OCI-M2 (cell line): ENCODE measurements at regions not wholly inside any gene's neighbourhood (a gene's known extent, or its start where the extent isn't known, plus 50 kb on each side); places are given as distances from the start of the nearest gene placed in this dataset.
"Not testable (repeated sequence)": the region's sequence is repeated elsewhere in the genome, so short reads cannot be mapped to it uniquely, and the experiment has no call there.

Experiments
- DNase-seq: peaks from one replicate; lab custom pipeline; 2025; ENCODE audit not compliant: unreplicated experiment; lab: John Stamatoyannopoulos, UW

DNA sequence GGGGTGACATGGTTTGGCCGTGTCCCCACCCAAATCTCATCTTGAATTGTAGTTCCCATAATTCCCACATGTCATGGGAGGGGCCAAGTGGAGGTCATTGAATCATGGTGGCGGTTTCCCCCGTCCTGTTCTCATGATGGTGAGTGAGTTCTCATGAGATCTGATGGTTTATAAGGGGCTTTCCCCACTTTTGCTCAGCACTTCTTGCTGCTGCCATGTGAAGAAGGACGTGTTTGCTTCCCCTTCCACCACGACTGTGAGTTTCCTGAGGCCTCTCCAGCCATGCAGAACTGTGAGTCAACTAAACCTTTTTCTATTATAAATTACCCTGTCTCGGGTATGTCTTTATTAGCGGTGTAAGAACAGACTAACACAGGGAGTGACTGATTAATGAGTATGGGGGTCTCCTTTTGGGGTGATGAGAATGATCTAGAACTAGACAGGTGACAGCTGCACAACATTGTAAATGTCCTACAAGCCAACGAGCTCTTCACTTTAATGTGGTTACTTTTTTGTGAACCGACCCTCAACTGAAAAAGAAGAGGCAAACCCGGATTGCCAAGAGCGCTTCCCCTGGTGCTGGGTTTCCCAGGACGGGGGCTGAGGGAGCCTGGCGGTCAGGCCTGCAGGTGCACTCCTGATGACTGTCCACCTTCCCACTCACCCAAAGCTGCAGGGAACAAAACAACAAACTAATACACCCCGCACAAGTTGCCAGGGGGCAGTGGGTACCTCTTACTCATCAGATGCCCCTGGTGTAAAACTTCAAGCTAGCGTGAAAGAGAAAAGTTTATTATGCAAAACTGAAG is 90.1 kb downstream of the NCOR2 start:
- DNase-seq: no peak

DNA sequence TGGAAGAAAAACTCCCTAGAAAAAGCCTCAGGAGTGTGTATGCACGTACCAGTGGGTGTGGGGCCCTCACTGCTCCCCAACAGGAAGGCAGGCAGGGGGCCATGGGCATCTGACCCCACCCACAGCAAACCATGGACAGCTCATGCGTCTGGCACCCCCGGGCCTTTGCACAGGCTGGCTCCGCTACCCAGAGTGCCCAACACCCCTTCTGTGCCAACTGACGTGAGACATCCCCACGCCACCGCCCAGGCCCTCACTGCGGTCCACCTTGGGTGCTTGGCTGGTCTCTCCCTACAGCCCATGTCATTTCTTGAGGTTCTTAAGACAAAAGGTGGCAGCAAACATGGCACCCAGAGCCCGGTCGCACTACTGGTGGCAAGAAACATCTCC is 91.4 kb downstream of the NCOR2 start:
- DNase-seq: no peak

DNA sequence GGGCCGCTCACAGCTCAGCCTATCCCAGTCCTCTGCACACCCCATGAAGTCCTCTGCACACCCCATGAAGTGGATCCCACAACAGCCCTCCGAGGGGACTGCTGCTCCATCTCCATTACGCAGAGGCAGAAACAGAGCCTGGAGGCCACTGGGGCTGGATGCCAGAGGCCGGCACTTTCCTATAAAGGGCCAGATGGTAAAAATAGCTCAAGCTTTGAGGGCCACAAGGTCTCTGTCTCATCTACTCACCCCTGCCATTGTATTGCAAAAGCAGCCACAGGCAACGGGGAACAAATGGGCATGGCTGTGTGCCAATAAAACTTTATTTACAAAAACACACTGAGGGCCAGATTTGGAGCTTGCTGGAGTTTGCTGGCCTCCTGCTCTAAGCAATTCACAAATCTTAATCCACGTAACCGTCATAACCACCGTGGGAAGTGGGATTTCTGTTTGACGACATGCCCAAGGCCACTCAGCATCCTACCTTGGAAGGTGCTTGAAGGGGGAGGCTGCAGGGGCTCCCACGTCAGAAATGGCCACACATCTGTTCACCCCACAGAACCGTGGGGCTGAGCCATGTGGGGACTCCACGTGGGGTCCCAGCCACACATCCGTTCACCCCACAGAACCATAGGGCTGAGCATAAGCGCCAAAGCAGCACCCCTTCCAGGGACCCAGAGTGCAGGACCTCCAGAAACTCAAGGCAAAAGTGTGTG is 92.0 kb downstream of the NCOR2 start:
- no peak for DNase-seq

DNA sequence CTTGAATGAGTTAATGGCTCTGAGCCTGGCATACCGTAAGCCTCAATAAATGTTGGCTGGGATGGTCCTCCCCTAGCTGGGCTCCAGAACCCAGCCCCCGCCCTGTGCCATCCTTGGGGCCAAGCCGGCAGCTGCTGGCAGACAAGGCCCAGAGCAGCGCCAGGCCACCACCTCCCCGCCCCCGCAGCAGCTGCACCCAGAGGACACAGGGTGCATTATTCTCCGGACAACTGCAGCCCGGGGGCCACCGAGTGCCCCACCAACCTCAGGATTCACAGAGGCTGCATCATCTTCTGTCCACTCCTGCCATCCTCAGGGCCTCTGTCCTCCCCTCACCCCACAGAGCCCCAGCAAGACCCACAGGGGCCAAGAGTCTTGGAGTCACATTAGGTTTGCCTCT is 92.7 kb downstream of the NCOR2 start:
- DNase-seq: no peak

DNA sequence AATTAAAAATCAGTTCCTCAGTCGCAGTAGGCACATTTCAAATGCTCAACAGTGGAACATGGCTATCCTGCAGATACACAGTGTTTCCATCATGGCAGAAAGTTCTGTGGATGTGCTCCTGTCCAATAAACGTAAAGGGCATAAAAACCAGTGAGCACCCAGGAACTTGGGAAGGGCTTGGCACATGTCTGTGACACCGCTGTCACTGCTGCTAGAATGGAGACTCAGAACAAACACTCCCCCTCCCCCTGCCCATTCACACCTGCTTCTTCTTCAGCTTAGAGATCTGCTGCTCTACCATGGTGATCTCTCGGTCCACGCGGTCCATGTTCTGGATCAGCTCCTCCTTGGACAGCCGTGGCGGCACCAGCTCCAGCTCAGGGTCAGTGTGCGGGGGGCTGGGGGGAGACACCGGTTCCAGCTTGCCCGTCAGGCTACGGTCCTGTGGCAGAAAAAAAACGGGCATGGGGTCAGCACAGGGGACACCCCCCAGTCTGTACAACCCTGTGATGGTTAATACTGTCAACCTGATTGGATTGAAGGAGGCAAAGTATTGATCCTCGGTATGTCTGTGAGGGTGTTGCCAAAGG is 94.6 kb downstream of the NCOR2 start:
- no peak for DNase-seq

DNA sequence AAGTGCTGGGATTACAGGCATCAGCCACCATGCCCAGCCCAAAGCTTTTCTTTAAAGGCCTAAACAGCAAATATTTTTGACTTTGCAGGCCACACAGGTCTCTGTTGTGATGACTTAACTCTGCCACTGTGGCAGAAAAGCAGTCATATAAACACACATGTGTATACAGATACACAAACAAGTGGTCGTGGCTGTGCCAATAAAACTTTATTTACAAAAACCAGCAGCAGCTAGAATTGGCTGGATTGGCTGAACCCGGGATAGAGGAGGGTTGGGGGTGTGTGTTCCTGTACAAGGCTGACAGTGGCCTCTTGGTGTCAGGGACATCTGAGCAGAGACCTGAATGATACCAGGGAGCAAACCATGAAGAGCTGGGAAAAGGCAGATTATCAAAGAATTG is 95.6 kb downstream of the NCOR2 start:
- no peak for DNase-seq

DNA sequence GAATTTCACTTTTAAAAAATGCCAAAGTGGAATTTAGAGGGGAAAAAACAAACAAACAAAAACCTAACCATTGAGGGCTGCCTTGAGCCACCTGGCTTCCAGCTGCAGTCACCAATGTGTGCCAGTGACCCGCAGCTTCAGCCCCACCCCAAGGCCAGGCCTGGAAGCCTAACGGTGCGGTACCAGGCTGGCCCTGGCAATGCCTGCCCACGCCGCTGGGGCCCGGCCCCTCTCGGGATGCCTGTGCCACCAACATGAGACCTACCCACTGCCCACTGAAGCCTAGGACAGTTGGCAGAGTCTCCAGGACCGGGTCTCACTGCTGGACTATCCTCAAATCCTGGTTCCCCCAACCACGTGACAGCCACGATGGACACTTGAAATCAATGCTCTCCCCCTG is 96.6 kb downstream of the NCOR2 start:
- DNase-seq: no peak

DNA sequence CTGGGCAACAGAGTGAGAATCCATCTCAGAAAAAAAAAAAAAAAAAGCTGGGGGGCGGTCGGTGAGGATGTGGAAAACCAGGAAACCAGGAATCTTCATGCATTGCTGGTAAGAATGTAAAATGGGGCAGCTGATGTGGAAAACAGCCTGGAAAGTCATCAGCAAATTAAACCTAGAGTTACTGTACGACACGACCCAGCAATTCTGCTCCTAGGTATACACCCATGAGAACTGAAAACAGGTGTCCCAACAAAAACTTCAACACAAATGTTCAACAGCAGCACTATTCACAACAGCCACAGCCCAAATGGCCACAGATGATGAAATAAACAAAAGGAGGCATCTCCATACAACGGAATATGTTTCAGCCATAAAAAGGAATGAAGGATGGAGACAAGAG is 97.3 kb downstream of the NCOR2 start:
- DNase-seq: no peak

DNA sequence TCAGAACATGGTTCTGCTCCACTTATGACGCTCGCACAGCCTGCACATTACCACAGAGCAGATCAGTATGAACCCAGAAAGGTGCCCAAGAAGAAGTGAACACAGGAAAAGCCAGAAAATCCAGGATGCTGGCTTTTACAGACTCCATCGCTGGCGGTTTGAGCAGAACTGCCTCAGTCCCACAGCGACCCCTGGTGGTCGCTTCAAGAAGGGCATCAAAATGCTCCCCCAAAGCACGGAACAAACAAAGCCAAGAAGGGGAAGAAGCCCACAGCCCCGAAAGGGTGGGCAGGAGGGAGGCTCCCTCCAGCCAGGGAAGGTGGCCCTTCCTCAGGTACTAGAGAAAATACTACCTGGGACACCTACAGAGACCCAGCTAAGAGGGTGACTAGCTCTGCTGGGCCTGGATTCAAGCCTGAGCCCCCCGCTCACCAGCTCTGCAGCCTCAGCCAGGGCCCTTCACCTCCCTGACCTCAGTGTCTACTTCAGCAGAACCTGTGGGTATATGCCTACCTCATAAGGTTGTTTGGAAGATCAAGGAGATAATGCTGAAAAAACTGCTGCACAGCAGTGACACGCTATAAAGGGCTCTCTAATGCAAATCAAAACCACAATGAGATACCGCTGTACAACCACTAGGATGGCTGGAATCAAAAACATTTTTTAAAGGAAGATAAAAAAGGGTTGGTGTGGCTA is 98.1 kb downstream of the NCOR2 start:
- DNase-seq: no peak

DNA sequence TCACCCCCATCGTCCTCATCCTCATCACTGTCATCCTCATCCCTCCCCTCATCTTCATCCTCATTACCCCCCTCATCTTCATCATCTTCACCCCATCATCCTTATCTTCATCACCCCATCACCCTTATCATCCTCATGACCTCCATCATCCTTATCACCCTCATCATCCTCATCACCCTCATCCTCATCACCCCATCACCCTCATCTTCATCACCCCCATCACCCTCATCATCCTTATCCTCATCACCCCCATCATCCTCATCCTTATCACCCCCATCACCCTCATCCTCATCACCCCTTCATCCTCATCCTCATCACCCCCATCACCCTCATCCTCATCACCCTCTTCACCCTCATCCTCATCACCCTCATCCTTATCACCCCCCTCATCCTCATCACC is 99.9 kb downstream of the NCOR2 start:
- DNase-seq: not testable (repeated sequence)

DNA sequence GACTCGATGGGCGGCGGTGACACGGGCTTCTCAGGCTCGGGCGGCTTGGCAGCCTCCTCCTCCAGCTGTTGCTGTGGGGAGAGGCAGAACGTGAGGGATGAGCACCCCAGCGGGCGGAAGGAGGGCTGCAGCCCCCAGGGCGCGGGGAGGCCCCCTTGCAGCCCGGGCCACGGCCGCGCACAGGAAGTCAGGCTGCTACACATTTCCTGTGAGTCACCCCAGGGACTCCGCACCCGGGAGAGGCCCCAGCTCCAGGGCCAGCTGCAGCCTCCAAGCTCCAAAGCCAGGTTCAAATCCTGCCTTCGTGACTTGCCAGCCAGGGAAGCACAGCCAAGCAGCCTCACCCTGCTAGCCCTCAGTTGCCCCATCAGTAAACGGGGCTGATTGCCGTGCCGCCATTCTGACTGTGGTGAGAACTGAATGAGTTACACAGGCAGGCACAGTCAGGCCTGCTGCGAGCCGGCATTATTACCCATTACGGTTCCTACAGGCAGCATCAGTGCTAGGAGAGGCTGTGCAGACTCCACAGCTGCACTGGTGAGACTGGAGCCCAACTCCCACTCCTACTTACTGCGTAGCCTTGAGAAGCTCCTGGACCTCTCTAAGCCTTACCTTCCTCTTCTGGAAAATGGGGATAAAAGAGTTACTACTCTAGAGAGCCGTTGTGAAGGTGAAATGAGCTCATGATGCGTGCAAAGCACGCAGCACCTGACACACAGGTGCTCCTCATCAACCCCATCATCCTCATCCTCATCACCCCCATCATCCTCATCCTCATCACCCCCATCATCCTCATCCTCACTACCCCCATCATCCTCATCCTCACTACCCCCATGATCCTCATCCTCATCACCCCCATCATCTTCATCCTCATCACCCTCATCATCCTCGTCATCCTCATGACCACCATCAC is 100.9 kb downstream of the NCOR2 start:
- DNase-seq: no peak

DNA sequence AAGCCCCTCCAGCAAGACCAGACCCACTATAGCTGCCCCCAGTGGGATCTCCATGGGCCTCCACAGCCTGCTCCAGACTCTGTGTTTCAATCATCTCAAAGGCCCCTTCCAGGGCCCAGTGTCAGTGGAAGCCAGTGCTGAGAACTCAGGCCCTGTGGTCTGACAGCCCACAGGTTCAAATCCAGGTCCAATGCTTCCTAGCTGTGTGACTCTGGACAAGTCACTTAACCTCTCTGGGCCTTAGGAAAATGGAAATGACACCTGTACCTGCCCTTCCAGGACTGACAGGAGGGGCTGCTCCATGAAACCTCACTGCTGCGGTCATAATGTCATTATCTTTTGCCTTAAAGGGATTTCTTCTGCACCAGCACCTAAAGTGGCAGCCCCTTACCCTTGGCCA is 101.9 kb downstream of the NCOR2 start:
- no peak for DNase-seq

DNA sequence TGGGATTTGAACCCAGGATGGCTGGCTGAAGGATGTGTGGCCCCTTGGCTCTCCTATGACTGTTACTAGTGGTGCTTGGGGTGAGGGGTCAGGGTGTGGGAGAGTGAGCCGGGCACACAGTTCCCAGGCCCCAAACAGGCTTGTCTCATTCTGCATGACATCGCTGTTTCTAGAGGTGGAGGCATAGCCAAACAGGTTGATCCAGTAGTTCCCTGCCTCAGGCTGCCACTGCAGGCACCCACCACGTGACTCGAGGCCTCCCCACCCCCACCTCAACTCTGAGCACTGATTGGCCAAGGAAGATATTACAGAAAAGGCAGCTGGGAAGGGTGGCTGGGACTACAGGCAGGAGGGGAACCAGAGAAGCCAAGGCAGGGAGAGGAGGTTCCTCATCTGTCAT is 102.6 kb downstream of the NCOR2 start:
- no peak for DNase-seq

DNA sequence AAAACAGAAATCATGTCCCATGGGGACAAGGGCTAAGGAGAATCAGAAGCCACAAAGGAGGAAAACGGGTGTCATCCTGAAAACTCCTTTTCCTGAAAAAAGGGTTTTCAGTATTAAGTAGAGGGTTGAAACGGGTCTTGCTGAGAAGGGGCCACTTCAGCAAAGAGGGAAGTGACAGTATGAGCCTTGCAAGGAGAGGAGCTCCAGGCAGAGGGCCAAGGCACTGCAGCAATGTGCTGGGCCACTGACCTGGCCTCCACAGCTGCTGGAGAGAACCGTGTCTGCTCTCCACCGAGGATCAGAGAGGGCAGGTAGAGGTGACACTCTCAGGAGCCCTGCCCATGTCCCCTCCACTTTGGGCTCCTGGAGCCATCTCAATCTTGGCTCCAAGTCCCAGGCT is 103.3 kb downstream of the NCOR2 start:
- DNase-seq: no peak

DNA sequence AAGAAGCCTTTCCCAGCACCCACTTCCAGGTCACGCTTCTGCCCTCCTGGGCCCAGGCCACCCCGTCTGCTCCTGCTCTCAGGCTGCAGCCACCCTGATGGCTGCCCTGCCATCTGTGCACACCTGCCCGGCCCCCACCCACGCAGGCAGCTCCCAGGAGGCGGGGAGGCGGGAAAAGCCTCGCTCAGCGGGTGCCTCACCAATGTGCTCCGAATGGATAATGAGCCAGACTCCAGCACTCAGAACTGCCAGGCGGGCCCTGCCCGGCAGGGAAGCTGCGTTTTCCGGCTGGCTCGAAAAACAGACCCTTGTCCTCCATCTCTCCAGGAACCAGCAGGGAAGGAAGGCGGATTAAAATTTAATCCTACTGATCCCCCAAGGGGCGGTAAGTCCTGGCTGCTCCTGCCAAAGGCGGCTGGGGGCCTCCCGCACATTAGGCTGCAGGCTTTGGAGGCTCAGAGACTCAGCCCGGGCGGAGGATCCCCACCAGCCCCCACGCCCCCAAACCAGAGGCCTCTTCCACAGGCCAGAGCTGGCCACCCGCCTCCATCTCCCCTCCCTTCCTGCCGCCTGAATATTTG is 104.0 kb downstream of the NCOR2 start:
- DNase-seq: no peak

DNA sequence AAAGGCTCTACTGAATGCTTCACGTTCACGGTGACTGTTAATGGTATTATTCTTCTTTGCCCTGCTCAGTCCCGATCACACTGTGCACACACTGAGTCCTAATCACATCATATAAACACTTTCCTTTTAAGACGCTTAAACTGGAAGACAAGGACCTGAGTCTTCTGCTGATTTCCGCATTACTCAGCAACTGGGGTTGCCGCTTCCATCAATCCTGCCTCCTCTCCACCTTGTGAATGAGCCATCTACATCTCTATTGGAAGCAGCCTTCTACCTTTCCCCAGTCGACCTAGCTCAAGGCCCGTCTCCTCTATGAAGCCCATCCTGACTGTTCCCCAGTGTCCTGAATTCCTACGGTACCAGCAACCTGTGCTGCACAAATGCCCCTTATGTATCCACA is 104.7 kb downstream of the NCOR2 start:
- DNase-seq: no peak

DNA sequence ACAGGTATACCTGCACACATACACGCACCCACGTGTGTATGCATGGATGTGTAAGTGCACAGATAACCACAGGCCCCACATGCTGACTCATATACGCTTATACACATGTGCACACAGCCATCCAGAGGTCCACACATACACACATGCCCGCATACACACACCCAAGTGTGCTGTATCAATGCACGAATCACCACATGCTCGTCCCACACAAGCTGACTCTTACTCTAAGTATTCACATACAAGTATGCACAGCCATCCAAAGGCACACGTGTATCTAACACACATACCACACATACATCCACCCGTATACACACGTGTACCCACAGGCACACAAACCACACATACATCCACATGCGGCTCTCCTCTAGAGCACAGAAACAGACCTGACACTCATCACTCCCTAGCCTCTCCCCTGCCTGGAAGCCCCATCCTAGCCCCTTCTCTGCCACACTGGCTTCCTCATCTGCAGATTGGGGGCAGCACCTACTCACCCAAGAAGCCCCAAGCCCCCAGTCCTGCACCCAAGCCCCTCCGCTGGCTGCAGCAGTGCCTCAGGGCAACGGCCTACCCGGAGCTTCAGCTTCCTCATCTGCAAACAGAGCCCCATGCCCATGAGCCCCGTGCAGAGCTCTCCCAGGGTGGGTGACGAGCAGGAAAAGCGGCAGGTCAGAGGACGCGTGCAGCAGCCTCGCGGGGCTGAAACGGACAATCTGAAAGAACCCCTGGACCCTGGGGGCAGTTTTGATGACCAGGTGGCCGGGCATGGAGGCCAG is 105.4 kb downstream of the NCOR2 start:
- DNase-seq: no peak

DNA sequence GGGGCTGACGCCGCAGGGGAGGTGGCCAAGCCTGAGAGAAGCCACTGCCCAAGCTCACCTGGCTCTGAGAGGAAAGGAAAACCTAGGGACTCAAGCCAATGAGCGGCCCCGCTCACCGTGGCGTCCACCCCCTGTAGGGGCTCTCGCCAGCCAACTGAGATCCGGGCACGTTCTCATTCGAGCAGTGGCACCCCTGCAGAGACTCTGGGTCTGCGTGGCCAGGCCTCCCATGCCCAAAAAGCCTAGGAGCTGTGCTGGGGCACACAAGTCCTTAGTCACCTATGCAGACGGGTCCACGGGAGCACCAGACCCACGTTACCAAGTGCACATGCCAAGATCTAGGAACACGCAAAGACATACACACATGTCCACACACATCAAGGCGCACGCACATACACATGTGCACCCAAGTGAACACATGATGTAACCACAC is 106.2 kb downstream of the NCOR2 start:
- no peak for DNase-seq

DNA sequence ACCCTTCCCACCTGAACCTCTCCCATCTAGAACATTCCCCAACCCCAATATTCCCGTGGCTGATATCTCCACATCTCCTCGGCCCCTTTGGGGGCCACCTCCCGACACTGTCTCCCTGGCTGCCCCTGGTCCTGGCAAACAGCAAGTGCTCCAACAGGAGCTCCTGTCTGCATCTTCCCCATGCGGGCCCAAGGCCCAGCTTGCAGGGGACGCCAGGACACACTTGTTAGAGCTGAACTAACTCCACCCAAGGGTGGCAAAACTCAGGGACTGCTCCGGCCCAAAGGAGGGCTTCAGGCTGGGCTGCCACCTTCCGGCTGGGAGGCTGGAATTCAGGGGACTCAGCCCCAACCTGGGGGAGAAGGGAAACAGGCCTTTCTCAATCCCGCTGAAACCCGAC is 106.6 kb downstream of the NCOR2 start:
- no peak for DNase-seq
